ENCODE measurements at regions not wholly inside any gene's neighbourhood (a gene's known extent, or its start where the extent isn't known, plus 50 kb on each side); places are given as distances from the start of the nearest gene placed in this dataset.

GRCh38 chr13:31890946-31891345 is 140.6 kb upstream of the FRY start:
- TF ChIP-seq CTCF (conservative IDR thresholded peaks at IDR 0.05) (no peak), EZH2 (IDR thresholded peaks at IDR 0.05; ENCODE audit: low read depth) (no peak)

Data from PC-9 (cell line).